DND-41 (cell line): ENCODE measurements at regions not wholly inside any gene's neighbourhood (a gene's known extent, or its start where the extent isn't known, plus 50 kb on each side); places are given as distances from the start of the nearest gene placed in this dataset.

Experiments used
- ATAC-seq: fragments of 200-7000 bp; cut with Tn5 transposase; 3 replicates; pipeline ENCODE4 v1.9.1; 2021; ENCODE audit warnings: low read depth; ENCODE audit not compliant: insufficient read depth
- DNase-seq: peaks from one replicate; pipeline ENCODE4 v3.0.0-alpha.2; 2020
- H2AFZ ChIP-seq: 2 replicates; pipeline ENCODE4 v1.6.0; 2012; ENCODE audit warnings: low read depth, low read length
- H3K27ac ChIP-seq: 2 replicates; pipeline ENCODE4 v1.5.1; 2012; ENCODE audit warnings: low read length, inconsistent platforms
- H3K27me3 ChIP-seq: fragments of 200-600 bp; sonication (generic); 2 replicates; pipeline ENCODE4 v1.6.0; 2012; ENCODE audit warnings: low read length, mild to moderate bottlenecking, inconsistent platforms; ENCODE audit not compliant: insufficient read depth, poor library complexity
- H3K36me3 ChIP-seq: 2 replicates; pipeline ENCODE4 v1.5.1; 2012; ENCODE audit warnings: low read length, inconsistent platforms; ENCODE audit not compliant: insufficient read depth
- H3K4me1 ChIP-seq: 2 replicates; pipeline ENCODE4 v1.5.1; 2012; ENCODE audit warnings: mild to moderate bottlenecking, low read length; ENCODE audit not compliant: insufficient read depth
- H3K4me2 ChIP-seq: 2 replicates; pipeline ENCODE4 v1.6.0; 2012; ENCODE audit warnings: mild to moderate bottlenecking, moderate library complexity, low read length, inconsistent platforms; ENCODE audit not compliant: insufficient read depth
- H3K4me3 ChIP-seq, 2 experiments: fragments of 200-600 bp in 1 of 2; shearing (Covaris generic) in 1 of 2; 2 replicates each; pipeline ENCODE4 v1.5.1; 2012 to 2016; ENCODE audit warnings: inconsistent platforms in 2 of 2, low read length in 2 of 2, mild to moderate bottlenecking in 2 of 2, low read depth in 1 of 2, moderate library complexity in 1 of 2
- H3K79me2 ChIP-seq: 2 replicates; pipeline ENCODE4 v1.6.0; 2012; ENCODE audit warnings: low read length, inconsistent platforms; ENCODE audit not compliant: insufficient read depth
- H3K9ac ChIP-seq: 2 replicates; pipeline ENCODE4 v1.6.0; 2012; ENCODE audit warnings: low read depth, mild to moderate bottlenecking, inconsistent platforms, low read length, moderate library complexity
- H3K9me3 ChIP-seq: 2 replicates; pipeline ENCODE4 v1.5.1; 2012; ENCODE audit warnings: low read length, moderate library complexity, mild to moderate bottlenecking, inconsistent platforms; ENCODE audit not compliant: insufficient read depth, severe bottlenecking
- H4K20me1 ChIP-seq: 2 replicates; pipeline ENCODE4 v1.6.0; 2012; ENCODE audit warnings: low read length; ENCODE audit not compliant: insufficient read depth
- CTCF ChIP-seq: IDR thresholded peaks from 2 replicates; pipeline ENCODE4 v1.5.1; 2012; ENCODE audit warnings: borderline replicate concordance, low read length, moderate library complexity, mild to moderate bottlenecking; ENCODE audit not compliant: poor library complexity, severe bottlenecking; ENCODE audit errors: extremely low read depth
- EZH2 ChIP-seq: IDR thresholded peaks from 3 replicates; pipeline ENCODE4 v1.6.1; 2012; ENCODE audit warnings: borderline replicate concordance, low read depth, mild to moderate bottlenecking, moderate library complexity, low read length, inconsistent platforms; ENCODE audit not compliant: severe bottlenecking

DNA sequence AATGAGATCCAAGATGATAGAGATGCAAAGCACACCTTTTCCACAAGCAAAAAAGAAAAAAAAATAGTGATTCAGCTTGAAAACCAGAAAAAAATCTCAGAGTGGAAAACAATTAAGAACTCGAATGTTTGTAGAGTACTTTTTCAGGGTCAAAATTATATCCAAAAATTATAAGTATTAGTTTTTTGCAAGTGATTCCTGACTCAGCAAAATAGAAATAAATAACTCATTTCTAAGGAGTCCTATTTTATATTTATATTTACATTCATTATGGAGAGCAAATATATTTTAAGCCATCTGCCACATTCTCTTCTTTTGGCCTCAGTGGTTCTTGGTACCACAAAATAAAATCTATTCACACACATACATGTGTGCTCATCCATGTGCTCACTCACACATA is 1011.8 kb upstream of the ARRDC3 start:
- ATAC-seq (no peak), DNase-seq (no peak)
- Histone ChIP-seq H3K9ac (no peak overlapping the region), H3K4me1 (no peaks in the 10 kb centered on the region), H2AFZ (no peak overlapping the region), H3K27ac (no peak overlapping the region), H4K20me1 (no peaks in the 10 kb centered on the region), H3K79me2 (no peaks in the 10 kb centered on the region), H3K9me3 (no peaks in the 10 kb centered on the region), H3K4me2 (no peak overlapping the region), H3K36me3 (no peaks in the 10 kb centered on the region), H3K27me3 (no peaks in the 10 kb centered on the region), H3K4me3 (no peak overlapping the region)
- TF ChIP-seq EZH2, result no peak
- no peak for TF ChIP-seq CTCF

- Histone ChIP-seq H3K79me2 (no peaks in the 10 kb centered on the region), H3K9me3 (no peaks in the 10 kb centered on the region), H3K9ac (no peak overlapping the region), H4K20me1 (no peaks in the 10 kb centered on the region), H3K4me3 (no peak overlapping the region), H3K27me3 (no peaks in the 10 kb centered on the region), H3K36me3 (no peaks in the 10 kb centered on the region), H2AFZ (no peak overlapping the region), H3K4me2 (no peak overlapping the region), H3K27ac (no peak overlapping the region), H3K4me1 (no peaks in the 10 kb centered on the region)
- TF ChIP-seq CTCF, result no peak
- TF ChIP-seq EZH2, result no peak
- no peak for ATAC-seq
- DNase-seq, result no peak
Observed at GRCh38 chr5:92390657-92391056, 1007.5 kb upstream of the ARRDC3 start.

- Histone ChIP-seq H3K36me3 (no peaks in the 10 kb centered on the region), H3K9ac (no peak overlapping the region), H3K4me2 (no peak overlapping the region), H2AFZ (no peak overlapping the region), H3K27me3 (no peaks in the 10 kb centered on the region), H4K20me1 (no peaks in the 10 kb centered on the region), H3K27ac (no peak overlapping the region), H3K4me3 (no peak overlapping the region), H3K4me1 (no peaks in the 10 kb centered on the region), H3K79me2 (no peaks in the 10 kb centered on the region), H3K9me3 (no peaks in the 10 kb centered on the region)
- no peak for DNase-seq
- ATAC-seq, result no peak
- no peak for TF ChIP-seq EZH2
- TF ChIP-seq CTCF, result no peak
Observed at GRCh38 chr5:92380069-92380770, 997.1 kb upstream of the ARRDC3 start.
